Hepatocyte (in vitro differentiated cells): ENCODE measurements at regions not wholly inside any gene's neighbourhood (a gene's known extent, or its start where the extent isn't known, plus 50 kb on each side); places are given as distances from the start of the nearest gene placed in this dataset.

Source experiments
- DNase-seq: peaks from one replicate; pipeline ENCODE4 v3.0.0-alpha.2; 2016; ENCODE audit warnings: low spot score
- H2AFZ ChIP-seq: fragments of 200-600 bp; sonication (generic); 2 replicates; pipeline ENCODE4 v1.6.0; 2016; ENCODE audit warnings: antibody characterized with exemption, mild to moderate bottlenecking
- H3K27ac ChIP-seq: fragments of 200-600 bp; sonication (generic); 2 replicates; pipeline ENCODE4 v1.5.1; 2016; ENCODE audit warnings: mild to moderate bottlenecking
- H3K27me3 ChIP-seq: fragments of 200-600 bp; sonication (generic); 2 replicates; pipeline ENCODE4 v1.6.1; 2016
- H3K36me3 ChIP-seq: fragments of 200-600 bp; sonication (generic); replicated peaks from 2 replicates; pipeline ENCODE4 v1.5.1; 2016; ENCODE audit warnings: low read depth; ENCODE audit not compliant: insufficient read depth
- H3K4me1 ChIP-seq: fragments of 200-600 bp; sonication (generic); 2 replicates; pipeline ENCODE4 v1.5.1; 2016; ENCODE audit warnings: mild to moderate bottlenecking, moderate library complexity; ENCODE audit not compliant: insufficient read depth
- H3K4me2 ChIP-seq: fragments of 200-600 bp; sonication (generic); 2 replicates; pipeline ENCODE4 v1.6.0; 2016
- H3K4me3 ChIP-seq: fragments of 200-600 bp; sonication (generic); 2 replicates; pipeline ENCODE4 v1.5.1; 2016; ENCODE audit warnings: mild to moderate bottlenecking
- H3K79me2 ChIP-seq: fragments of 200-600 bp; sonication (generic); 2 replicates; pipeline ENCODE4 v1.6.0; 2017; ENCODE audit warnings: mild to moderate bottlenecking
- H3K9me2 ChIP-seq: fragments of 200-600 bp; sonication (generic); replicated peaks from 2 replicates; pipeline ENCODE4 v1.6.0; 2017; ENCODE audit warnings: mild to moderate bottlenecking; ENCODE audit not compliant: insufficient read depth
- H3K9me3 ChIP-seq: fragments of 200-600 bp; sonication (generic); 2 replicates; pipeline ENCODE4 v1.5.1; 2016; ENCODE audit warnings: low read depth, mild to moderate bottlenecking
- H4K20me1 ChIP-seq: fragments of 200-600 bp; sonication (generic); 2 replicates; pipeline ENCODE4 v1.6.0; 2016; ENCODE audit warnings: mild to moderate bottlenecking; ENCODE audit not compliant: insufficient read depth, poor library complexity, severe bottlenecking
- EZH2 ChIP-seq: fragments of 200-600 bp; sonication (generic); IDR thresholded peaks from 2 replicates; pipeline ENCODE4 v1.6.1; 2016; ENCODE audit warnings: antibody characterized with exemption, mild to moderate bottlenecking, borderline replicate concordance
- EZH2phosphoT487 ChIP-seq: fragments of 200-600 bp; sonication (generic); IDR thresholded peaks from one replicate; pipeline ENCODE4 v1.6.1; 2018; ENCODE audit warnings: antibody characterized with exemption, mild to moderate bottlenecking, low read depth, moderate library complexity; ENCODE audit not compliant: unreplicated experiment, severe bottlenecking
- WGBS: methylation state at CpG from one replicate; pipeline ENCODE4 v1.1.6; 2016; ENCODE audit warnings: low lambda C conversion rate; ENCODE audit errors: missing lambda C conversion rate; 5-methylcytosine and 5-hydroxymethylcytosine counted together
- TF ChIP-seq, protein P1 (sequence below): fragments of 200-600 bp; sonication (generic); IDR thresholded peaks from 2 replicates; pipeline ENCODE4 v1.5.1; 2016; ENCODE audit warnings: antibody characterized with exemption, mild to moderate bottlenecking; ENCODE audit not compliant: poor library complexity

DNA sequence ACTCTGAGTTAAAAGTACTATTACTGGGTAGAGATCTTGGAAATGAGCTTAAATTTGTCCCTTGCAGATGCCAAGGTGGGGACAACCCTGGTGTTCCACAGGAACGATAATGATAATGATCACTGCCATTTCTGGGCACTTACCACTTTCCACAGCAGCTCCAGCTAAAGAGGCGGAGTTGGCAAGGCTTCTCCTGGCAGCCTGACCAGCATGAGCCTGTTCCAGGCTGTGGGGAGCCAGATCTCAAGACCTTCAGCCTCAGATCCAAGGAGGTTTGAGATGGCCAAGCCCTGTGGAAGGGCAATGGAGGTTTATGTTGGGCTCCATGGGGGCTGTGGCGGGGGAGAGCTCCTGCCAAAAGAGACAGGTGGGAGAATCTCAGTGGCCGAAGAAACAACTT is 244.9 kb upstream of the MVB12B start:
- TF ChIP-seq, protein P1, sequence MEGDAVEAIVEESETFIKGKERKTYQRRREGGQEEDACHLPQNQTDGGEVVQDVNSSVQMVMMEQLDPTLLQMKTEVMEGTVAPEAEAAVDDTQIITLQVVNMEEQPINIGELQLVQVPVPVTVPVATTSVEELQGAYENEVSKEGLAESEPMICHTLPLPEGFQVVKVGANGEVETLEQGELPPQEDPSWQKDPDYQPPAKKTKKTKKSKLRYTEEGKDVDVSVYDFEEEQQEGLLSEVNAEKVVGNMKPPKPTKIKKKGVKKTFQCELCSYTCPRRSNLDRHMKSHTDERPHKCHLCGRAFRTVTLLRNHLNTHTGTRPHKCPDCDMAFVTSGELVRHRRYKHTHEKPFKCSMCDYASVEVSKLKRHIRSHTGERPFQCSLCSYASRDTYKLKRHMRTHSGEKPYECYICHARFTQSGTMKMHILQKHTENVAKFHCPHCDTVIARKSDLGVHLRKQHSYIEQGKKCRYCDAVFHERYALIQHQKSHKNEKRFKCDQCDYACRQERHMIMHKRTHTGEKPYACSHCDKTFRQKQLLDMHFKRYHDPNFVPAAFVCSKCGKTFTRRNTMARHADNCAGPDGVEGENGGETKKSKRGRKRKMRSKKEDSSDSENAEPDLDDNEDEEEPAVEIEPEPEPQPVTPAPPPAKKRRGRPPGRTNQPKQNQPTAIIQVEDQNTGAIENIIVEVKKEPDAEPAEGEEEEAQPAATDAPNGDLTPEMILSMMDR, result no peak
- no peak for TF ChIP-seq EZH2phosphoT487
- no peak for TF ChIP-seq EZH2
- no peaks in the 10 kb centered on the region for H3K9me2 ChIP-seq
- no peak overlapping the region for H2AFZ ChIP-seq
- DNase-seq, result no peak
- H3K27me3 ChIP-seq, result no peaks in the 10 kb centered on the region
- no peaks in the 10 kb centered on the region for H3K9me3 ChIP-seq
- no peak overlapping the region for H3K4me2 ChIP-seq
- WGBS, result 78% methylated on average over 4 of the region's 4 CpGs
- no peaks in the 10 kb centered on the region for H3K79me2 ChIP-seq
- H4K20me1 ChIP-seq, result no peaks in the 10 kb centered on the region
- H3K27ac ChIP-seq, result no peak overlapping the region
- H3K4me1 ChIP-seq, result no peaks in the 10 kb centered on the region
- H3K36me3 ChIP-seq, result no peaks in the 10 kb centered on the region
- no peak overlapping the region for H3K4me3 ChIP-seq

DNA sequence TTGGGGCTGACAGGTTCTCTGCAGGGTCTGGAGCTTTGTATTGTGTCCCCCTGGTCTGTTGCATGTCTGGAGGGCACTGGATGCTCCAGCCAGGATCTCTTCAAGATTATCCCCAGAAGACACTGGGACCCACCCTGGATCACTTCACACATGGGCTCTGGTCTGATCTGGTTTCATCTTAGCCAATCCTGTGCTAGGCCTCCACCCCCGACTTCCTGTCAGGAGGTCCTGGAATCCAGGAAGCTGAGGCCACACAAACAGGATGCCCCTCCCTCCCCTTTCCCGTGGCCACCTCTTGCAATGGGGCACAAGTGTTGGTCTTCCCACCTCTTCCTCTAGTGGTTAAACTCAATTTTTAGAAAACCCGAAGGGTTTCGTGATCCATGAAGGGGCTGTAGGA is 242.6 kb upstream of the MVB12B start:
- Histone ChIP-seq H3K4me1 (no peaks in the 10 kb centered on the region), H3K4me2 (no peak overlapping the region), H4K20me1 (no peaks in the 10 kb centered on the region), H3K9me3 (no peaks in the 10 kb centered on the region), H2AFZ (no peak overlapping the region), H3K27ac (no peak overlapping the region), H3K4me3 (no peak overlapping the region), H3K9me2 (no peaks in the 10 kb centered on the region), H3K27me3 (no peaks in the 10 kb centered on the region), H3K36me3 (no peaks in the 10 kb centered on the region), H3K79me2 (no peaks in the 10 kb centered on the region)
- 79% methylated on average over 4 of the region's 4 CpGs for WGBS
- TF ChIP-seq EZH2, result no peak
- TF ChIP-seq, protein P1, result no peak
- no peak for TF ChIP-seq EZH2phosphoT487
- no peak for DNase-seq

DNA sequence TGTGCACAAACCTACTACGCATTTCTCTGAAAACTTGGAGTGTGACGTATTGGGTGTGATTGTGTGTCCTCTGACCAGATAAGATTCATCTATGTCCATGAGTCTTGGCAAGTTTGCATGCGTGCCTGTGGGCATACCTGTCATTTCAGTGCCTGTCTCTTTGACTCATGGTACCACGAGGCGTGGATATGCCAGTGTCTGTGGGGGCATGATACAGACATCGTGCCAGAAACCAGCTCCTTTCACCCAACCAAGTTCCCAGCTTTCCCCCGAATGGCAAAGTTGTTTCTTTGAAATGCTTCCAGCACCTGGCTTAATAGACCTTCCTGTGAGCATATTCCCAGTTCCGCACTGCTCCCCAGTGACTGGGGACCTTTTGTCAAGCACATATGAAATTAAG is 241.9 kb upstream of the MVB12B start:
- no peaks in the 10 kb centered on the region for H3K9me3 ChIP-seq
- 82% methylated on average over 8 of the region's 8 CpGs for WGBS
- no peak overlapping the region for H3K4me3 ChIP-seq
- no peaks in the 10 kb centered on the region for H3K79me2 ChIP-seq
- DNase-seq, result no peak
- TF ChIP-seq EZH2, result no peak
- no peak for TF ChIP-seq EZH2phosphoT487
- H3K4me2 ChIP-seq, result no peak overlapping the region
- no peaks in the 10 kb centered on the region for H3K36me3 ChIP-seq
- no peaks in the 10 kb centered on the region for H3K27me3 ChIP-seq
- H3K4me1 ChIP-seq, result no peaks in the 10 kb centered on the region
- H4K20me1 ChIP-seq, result no peaks in the 10 kb centered on the region
- H3K9me2 ChIP-seq, result no peaks in the 10 kb centered on the region
- no peak overlapping the region for H2AFZ ChIP-seq
- H3K27ac ChIP-seq, result no peak overlapping the region

DNA sequence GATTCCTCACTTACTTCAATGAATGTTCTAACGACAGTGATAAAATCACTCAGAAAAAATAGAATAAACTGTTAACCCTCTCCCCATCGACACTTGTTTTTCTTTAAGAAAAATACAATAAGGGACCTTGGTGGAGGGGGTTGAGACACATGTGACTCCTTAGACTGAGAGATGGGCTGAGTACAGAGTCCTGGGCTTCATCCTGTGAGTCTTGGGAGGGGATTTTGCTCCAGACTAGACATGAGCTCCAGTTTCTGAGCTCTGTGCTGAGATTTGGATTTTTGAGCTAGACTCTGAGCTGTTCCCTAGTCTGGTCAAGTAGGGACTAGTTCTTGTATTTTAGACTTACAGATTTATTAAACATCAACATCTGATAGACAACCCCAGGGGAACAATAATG is 241.5 kb upstream of the MVB12B start:
- Histone ChIP-seq H3K9me2 (no peaks in the 10 kb centered on the region), H3K9me3 (no peaks in the 10 kb centered on the region), H2AFZ (no peak overlapping the region), H3K36me3 (no peaks in the 10 kb centered on the region), H3K4me2 (no peak overlapping the region), H3K4me1 (no peaks in the 10 kb centered on the region), H3K4me3 (no peak overlapping the region), H3K79me2 (no peaks in the 10 kb centered on the region), H4K20me1 (no peaks in the 10 kb centered on the region), H3K27ac (no peak overlapping the region), H3K27me3 (no peaks in the 10 kb centered on the region)
- 89% methylated on average over 2 of the region's 2 CpGs for WGBS
- TF ChIP-seq EZH2phosphoT487 (no peak), EZH2 (no peak)
- TF ChIP-seq, protein P1, result no peak
- DNase-seq, result no peak
